A673 (cell line): ENCODE measurements at regions not wholly inside any gene's neighbourhood (a gene's known extent, or its start where the extent isn't known, plus 50 kb on each side); places are given as distances from the start of the nearest gene placed in this dataset.

Experiments
- EZH2 ChIP-seq: fragments of 200-600 bp; sonication (generic); IDR thresholded peaks from 2 replicates; pipeline ENCODE4 v1.6.1; 2017; ENCODE audit warnings: borderline replicate concordance, low read depth, mild to moderate bottlenecking, mixed read lengths, antibody characterized with exemption, low read length; ENCODE audit not compliant: poor library complexity, severe bottlenecking
- TF ChIP-seq, protein P1 (sequence below): fragments of 300-800, 200-600 bp; sonication (generic); conservative IDR thresholded peaks from 2 replicates; pipeline ENCODE4 v1.5.1; 2017; ENCODE audit warnings: low read depth, mild to moderate bottlenecking, antibody characterized with exemption, low read length, moderate library complexity, mixed read lengths

DNA sequence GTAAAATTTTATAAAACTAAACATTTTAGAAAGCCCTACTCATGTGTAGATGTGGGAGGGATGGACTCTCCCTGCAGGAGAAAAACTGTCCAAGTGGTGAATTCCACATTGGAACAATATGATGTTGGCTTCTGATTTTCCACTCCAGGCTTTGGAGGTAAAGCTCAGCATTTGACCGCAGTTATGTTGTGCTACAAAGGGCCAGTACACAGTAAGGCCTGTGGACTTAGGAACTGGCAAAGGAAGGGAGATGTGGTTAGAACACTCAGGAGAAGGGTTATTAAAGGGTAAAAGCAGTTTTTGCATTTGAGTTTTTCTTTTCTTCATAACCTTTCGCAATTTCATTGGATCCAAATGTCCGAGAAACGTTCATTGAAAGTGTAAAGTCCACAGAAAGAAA, 150.3 kb upstream of the SASH1 start:
- TF ChIP-seq, protein P1, sequence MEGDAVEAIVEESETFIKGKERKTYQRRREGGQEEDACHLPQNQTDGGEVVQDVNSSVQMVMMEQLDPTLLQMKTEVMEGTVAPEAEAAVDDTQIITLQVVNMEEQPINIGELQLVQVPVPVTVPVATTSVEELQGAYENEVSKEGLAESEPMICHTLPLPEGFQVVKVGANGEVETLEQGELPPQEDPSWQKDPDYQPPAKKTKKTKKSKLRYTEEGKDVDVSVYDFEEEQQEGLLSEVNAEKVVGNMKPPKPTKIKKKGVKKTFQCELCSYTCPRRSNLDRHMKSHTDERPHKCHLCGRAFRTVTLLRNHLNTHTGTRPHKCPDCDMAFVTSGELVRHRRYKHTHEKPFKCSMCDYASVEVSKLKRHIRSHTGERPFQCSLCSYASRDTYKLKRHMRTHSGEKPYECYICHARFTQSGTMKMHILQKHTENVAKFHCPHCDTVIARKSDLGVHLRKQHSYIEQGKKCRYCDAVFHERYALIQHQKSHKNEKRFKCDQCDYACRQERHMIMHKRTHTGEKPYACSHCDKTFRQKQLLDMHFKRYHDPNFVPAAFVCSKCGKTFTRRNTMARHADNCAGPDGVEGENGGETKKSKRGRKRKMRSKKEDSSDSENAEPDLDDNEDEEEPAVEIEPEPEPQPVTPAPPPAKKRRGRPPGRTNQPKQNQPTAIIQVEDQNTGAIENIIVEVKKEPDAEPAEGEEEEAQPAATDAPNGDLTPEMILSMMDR = no peak
- no peak for TF ChIP-seq EZH2
